ENCODE measurements at regions not wholly inside any gene's neighbourhood (a gene's known extent, or its start where the extent isn't known, plus 50 kb on each side); places are given as distances from the start of the nearest gene placed in this dataset.

- no peak for TF ChIP-seq ZNF770 (CRISPR knock-in tag; IDR thresholded peaks at IDR 0.05)
These were observed 303.4 kb downstream of the RAB28 start (continued) for GRCh38 chr4:13180701-13181100.

GRCh38 chr4:13178621-13179020, 305.5 kb downstream of the RAB28 start:
- BruUV-seq (replicated peaks), result no TSS peak
- Histone ChIP-seq H3K9me3 (ENCODE audit: low read length) (no peaks in the 10 kb centered on the region), H2AFZ (ENCODE audit: low read length) (no peak overlapping the region), H3K4me2 (ENCODE audit: low read depth, low read length) (no peak overlapping the region), H3K27ac (ENCODE audit: extremely low read length, insufficient read depth, low read length) (no peak overlapping the region), H3K36me3 (replicated peaks in 1 of 2; ENCODE audit: control insufficient read depth in 1 of 2, insufficient read depth in 2 of 2, low read length in 2 of 2) (no peaks in the 10 kb centered on the region), H3K79me2 (ENCODE audit: insufficient read depth, low read length) (no peaks in the 10 kb centered on the region), H3K4me3 (replicated peaks in 1 of 3; ENCODE audit: insufficient read depth in 1 of 3, low read depth in 2 of 3, low read length in 3 of 3) (no peak overlapping the region), H3K9ac (ENCODE audit: insufficient read depth, low read depth, low read length) (no peak overlapping the region), H3K4me1 (ENCODE audit: insufficient read depth, low read length) (no peaks in the 10 kb centered on the region; the same call in 1 of the 2 replicates), H3K27me3 (ENCODE audit: control insufficient read depth in 1 of 2, insufficient read depth in 2 of 2, low read length in 2 of 2) (no peaks in the 10 kb centered on the region), H4K20me1 (ENCODE audit: insufficient read depth, low read length) (no peaks in the 10 kb centered on the region)
- ChIA-PET POLR2A (no interaction called here), CTCF (ENCODE audit: low intra/inter-chr PET ratio, low total read pairs) (no interaction called here)
- TF ChIP-seq ZBTB2 (CRISPR knock-in tag; IDR thresholded peaks at IDR 0.05; ENCODE audit: low read depth), result no peak
- TF ChIP-seq CERS6 (CRISPR knock-in tag; IDR thresholded peaks at IDR 0.05), result no peak
- TF ChIP-seq NR2F1 (CRISPR knock-in tag; IDR thresholded peaks at IDR 0.05), result no peak
- no peak for TF ChIP-seq NR3C1 (CRISPR knock-in tag; IDR thresholded peaks at IDR 0.05)
- no peak for TF ChIP-seq ZNF768 (CRISPR knock-in tag; IDR thresholded peaks at IDR 0.05)
- TF ChIP-seq ZNF737 (CRISPR knock-in tag; IDR thresholded peaks at IDR 0.05; ENCODE audit: borderline replicate concordance), result no peak
- ATAC-seq, result no peak
- DNase-seq (ENCODE audit: low spot score), result no peak
- 81% methylated on average over 1 of the region's 1 CpG for WGBS (ENCODE audit: low lambda C conversion rate)
- no peak for FAIRE-seq
- intact Hi-C loops (cut with micrococcal nuclease; ENCODE audit: unreplicated experiment), result no loop called here
- in situ Hi-C loops (cut with HindIII; ENCODE audit: extremely low pct_ligation_motif_present, low pct_unique_long_range_greater_than_20kb), result no loop called here

Data from HepG2 (cell line).